ENCODE measurements at regions not wholly inside any gene's neighbourhood (a gene's known extent, or its start where the extent isn't known, plus 50 kb on each side); places are given as distances from the start of the nearest gene placed in this dataset.

DNA sequence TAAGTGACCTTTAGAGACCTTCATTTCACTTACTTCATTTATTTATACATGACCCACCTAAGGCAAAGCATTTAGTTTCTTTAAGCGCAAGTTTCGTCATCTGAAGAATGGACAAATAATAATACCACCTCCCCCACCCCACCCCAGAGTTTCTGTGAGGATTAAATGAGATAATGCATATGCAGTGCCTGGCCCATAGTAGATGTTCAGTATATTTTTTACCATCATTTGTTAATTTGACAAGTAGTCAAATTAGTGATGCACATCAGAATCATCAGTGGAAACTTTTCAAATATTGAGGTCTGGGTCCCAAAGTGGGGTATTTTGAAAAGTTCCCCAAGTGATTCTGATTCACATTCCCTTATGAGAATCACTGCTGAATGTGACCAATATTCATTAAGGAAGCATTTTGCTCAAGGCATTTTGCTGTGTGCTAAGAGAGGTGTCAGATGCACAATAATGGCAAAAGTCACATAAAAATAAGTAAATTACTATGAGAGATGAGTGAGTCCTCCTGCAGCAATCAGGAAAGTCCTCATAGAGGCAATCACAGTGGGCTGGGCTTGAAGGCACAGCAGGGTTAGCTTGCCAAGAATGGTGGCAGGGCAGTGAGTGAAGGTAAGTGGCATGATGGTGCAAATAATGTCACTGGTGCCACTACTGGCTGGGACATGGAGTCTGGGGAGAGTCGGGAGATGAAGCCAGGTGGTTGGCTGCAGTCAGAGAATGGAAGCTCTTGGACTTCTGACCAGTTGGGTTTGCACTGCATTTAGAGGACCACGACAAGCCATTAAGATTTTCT lies 244.1 kb downstream of the PTEN start:
- no peaks in the 10 kb centered on the region for H3K4me1 ChIP-seq (ENCODE audit: low read depth)
- TF ChIP-seq, protein P1, sequence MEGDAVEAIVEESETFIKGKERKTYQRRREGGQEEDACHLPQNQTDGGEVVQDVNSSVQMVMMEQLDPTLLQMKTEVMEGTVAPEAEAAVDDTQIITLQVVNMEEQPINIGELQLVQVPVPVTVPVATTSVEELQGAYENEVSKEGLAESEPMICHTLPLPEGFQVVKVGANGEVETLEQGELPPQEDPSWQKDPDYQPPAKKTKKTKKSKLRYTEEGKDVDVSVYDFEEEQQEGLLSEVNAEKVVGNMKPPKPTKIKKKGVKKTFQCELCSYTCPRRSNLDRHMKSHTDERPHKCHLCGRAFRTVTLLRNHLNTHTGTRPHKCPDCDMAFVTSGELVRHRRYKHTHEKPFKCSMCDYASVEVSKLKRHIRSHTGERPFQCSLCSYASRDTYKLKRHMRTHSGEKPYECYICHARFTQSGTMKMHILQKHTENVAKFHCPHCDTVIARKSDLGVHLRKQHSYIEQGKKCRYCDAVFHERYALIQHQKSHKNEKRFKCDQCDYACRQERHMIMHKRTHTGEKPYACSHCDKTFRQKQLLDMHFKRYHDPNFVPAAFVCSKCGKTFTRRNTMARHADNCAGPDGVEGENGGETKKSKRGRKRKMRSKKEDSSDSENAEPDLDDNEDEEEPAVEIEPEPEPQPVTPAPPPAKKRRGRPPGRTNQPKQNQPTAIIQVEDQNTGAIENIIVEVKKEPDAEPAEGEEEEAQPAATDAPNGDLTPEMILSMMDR (IDR thresholded peaks at IDR 0.05; ENCODE audit: low read depth, low read length) = no peak
- H3K27me3 ChIP-seq = no peaks in the 10 kb centered on the region
- no peaks in the 10 kb centered on the region for H3K9me3 ChIP-seq (ENCODE audit: low read depth)
- H3K36me3 ChIP-seq = no peaks in the 10 kb centered on the region
- no peak for DNase-seq (ENCODE audit: low read depth in 1 of 2, low spot score in 1 of 2)
- H3K4me3 ChIP-seq = no peak overlapping the region
- no peak overlapping the region for H3K27ac ChIP-seq

DNA sequence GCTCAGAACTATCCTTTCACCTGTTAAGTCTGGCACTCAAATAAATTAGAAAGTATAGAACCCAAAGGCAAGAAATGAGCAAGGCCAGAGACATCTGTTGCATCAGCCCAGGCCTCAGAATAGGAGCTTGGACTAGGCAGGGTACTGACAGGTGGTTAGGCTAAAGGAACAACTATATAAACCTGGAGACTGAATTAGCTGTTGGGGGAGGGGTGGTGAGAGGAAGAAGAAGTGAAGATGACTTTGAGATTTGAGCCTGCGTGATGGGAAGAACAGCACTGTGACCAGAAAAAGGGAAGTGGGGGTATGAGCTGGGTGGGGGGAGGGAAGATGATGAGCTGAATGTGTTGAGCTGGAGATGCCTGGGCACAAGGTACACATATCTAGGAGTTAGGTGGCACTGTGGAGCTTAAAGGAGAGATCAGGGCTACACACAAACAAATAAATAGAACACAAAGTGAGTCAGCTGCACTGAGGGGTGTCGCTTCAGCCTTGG lies 244.7 kb downstream of the PTEN start:
- no peak for DNase-seq (ENCODE audit: low read depth in 1 of 2, low spot score in 1 of 2)
- Histone ChIP-seq H3K27ac (no peak overlapping the region), H3K36me3 (no peaks in the 10 kb centered on the region), H3K9me3 (ENCODE audit: low read depth) (no peaks in the 10 kb centered on the region), H3K27me3 (no peaks in the 10 kb centered on the region), H3K4me3 (no peak overlapping the region), H3K4me1 (ENCODE audit: low read depth) (no peaks in the 10 kb centered on the region)
- TF ChIP-seq, protein P1 (IDR thresholded peaks at IDR 0.05; ENCODE audit: low read depth, low read length) = no peak

DNA sequence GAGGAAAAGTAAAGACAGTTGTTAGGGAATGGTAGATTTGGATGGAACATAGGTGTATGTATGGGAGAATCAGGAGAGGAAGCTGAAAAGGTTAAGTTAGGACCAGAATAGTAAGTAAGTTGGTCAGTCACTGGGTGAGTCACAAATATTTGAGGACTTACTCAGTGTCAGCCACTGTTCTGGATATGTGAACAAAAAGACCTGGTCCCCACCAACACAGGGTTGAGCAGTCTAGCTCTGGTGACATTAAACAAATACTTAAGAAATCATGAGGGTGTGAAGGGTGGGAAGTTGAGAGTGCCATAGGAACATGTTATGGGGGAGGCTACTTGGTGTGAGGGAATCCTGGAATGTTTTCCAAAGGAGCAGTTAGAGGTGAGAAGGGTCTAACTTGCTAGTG lies 246.9 kb downstream of the PTEN start:
- Histone ChIP-seq H3K9me3 (ENCODE audit: low read depth) (no peaks in the 10 kb centered on the region), H3K4me3 (no peak overlapping the region), H3K36me3 (no peaks in the 10 kb centered on the region), H3K4me1 (ENCODE audit: low read depth) (no peaks in the 10 kb centered on the region), H3K27me3 (no peaks in the 10 kb centered on the region), H3K27ac (no peak overlapping the region)
- TF ChIP-seq, protein P1 (IDR thresholded peaks at IDR 0.05; ENCODE audit: low read depth, low read length) = no peak
- no peak for DNase-seq (ENCODE audit: low read depth in 1 of 2, low spot score in 1 of 2)

DNA sequence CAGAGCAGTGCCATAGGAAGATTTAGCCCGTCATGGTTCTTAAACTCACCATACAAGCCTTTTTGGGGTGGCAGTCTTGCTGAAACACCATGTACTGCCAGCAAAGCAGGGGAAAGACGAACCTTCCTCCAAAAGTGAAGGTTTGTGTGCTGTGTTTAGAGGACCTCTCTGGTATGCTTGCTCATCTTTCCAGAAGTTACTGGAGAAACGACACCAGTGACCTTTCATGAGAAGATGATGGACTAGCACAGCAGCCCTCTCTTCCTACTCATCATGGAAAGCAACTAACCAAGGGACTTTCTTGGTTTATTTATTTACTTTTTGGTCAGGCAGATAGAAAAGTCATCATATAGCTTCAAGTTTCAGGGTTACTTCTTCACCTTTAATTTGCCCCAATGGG lies 247.4 kb downstream of the PTEN start:
- no peak overlapping the region for H3K27ac ChIP-seq
- DNase-seq (ENCODE audit: low read depth in 1 of 2, low spot score in 1 of 2) = no peak
- no peaks in the 10 kb centered on the region for H3K4me1 ChIP-seq (ENCODE audit: low read depth)
- H3K4me3 ChIP-seq = no peak overlapping the region
- H3K27me3 ChIP-seq = no peaks in the 10 kb centered on the region
- no peaks in the 10 kb centered on the region for H3K36me3 ChIP-seq
- no peaks in the 10 kb centered on the region for H3K9me3 ChIP-seq (ENCODE audit: low read depth)
- TF ChIP-seq, protein P1 (IDR thresholded peaks at IDR 0.05; ENCODE audit: low read depth, low read length) = no peak

DNA sequence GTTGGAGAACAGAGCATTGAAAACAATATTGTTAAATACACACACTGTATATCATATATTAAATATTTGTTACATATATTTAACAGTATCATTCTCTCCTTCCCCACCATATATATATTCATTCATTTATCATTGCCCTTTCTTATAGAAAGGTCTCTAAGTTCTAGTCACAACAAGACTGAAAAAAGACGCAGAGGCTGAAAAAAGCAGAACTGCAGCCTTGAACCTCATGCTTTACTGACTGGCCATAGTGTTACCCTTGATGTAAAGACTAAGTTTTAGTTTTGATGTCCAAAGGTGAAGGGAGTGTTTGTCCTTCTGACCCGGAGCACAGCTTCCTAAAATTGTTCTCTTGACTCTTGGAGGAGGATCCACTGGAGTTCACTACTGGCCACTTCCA lies 247.9 kb downstream of the PTEN start:
- Histone ChIP-seq H3K4me1 (ENCODE audit: low read depth) (no peaks in the 10 kb centered on the region), H3K36me3 (no peaks in the 10 kb centered on the region), H3K27me3 (no peaks in the 10 kb centered on the region), H3K9me3 (ENCODE audit: low read depth) (no peaks in the 10 kb centered on the region), H3K4me3 (no peak overlapping the region), H3K27ac (no peak overlapping the region)
- TF ChIP-seq, protein P1 (IDR thresholded peaks at IDR 0.05; ENCODE audit: low read depth, low read length) = no peak
- no peak for DNase-seq (ENCODE audit: low read depth in 1 of 2, low spot score in 1 of 2)
